NCI-H2196 treated with DMSO at 0.1 percent for 48 hours (cell line): ENCODE measurements at regions not wholly inside any gene's neighbourhood (a gene's known extent, or its start where the extent isn't known, plus 50 kb on each side); places are given as distances from the start of the nearest gene placed in this dataset.

Experiments used
- DNase-seq: peaks from one replicate; lab custom pipeline; 2025; ENCODE audit not compliant: unreplicated experiment; lab: John Stamatoyannopoulos, UW

- no peak for DNase-seq
Observed at GRCh38 chr3:148206446-148206845, 491.3 kb upstream of the AGTR1 start.

DNA sequence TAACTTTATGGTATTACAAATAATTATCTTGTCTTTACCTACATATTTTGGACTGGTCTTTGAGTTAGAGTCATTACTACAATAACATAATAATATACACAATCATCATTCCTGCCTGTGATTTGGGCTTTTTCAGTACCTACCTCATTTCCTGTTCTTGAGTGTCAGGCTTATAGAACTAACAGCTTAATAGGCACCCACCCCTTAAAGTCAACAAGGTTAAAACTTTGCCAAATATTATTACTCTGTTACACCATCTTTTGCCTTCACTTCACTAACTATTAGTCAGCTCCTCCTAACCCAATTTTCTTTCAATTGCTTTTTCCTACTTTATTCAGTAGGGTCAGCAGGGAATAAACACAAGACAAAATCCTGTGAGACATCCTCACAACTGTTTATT is 488.7 kb upstream of the AGTR1 start:
- no peak for DNase-seq

- DNase-seq: no peak
Observed at GRCh38 chr3:148211725-148212124, 486.0 kb upstream of the AGTR1 start.

GRCh38 chr3:148214705-148215104 is 483.0 kb upstream of the AGTR1 start:
- no peak for DNase-seq

GRCh38 chr3:148217317-148217716 is 480.4 kb upstream of the AGTR1 start:
- no peak for DNase-seq

- no peak for DNase-seq
Observed at GRCh38 chr3:148218222-148218621, 479.5 kb upstream of the AGTR1 start.

- DNase-seq: no peak
Observed at GRCh38 chr3:148219999-148220398, 477.7 kb upstream of the AGTR1 start.

DNA sequence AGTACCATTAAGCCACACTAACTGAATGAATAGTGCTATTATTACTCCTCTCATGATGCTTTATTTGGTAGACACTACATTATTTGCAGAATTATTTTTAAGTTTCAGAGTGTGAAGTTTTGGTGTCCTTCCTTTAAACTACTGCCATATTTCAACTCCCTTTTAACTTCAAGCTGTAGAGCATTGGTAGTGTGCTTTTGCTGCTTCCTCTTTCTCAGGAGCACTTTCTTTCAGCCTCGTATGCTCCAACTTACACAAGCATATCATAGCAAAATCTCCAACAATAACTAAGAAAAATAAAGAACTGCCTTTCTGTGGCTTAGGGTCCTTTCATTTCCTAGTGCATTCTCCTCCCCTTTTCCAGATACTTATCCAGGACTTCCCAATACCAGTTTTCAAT is 476.4 kb upstream of the AGTR1 start:
- no peak for DNase-seq

GRCh38 chr3:148223266-148223665 is 474.4 kb upstream of the AGTR1 start:
- DNase-seq: no peak

GRCh38 chr3:148226246-148226645 is 471.5 kb upstream of the AGTR1 start:
- no peak for DNase-seq

DNA sequence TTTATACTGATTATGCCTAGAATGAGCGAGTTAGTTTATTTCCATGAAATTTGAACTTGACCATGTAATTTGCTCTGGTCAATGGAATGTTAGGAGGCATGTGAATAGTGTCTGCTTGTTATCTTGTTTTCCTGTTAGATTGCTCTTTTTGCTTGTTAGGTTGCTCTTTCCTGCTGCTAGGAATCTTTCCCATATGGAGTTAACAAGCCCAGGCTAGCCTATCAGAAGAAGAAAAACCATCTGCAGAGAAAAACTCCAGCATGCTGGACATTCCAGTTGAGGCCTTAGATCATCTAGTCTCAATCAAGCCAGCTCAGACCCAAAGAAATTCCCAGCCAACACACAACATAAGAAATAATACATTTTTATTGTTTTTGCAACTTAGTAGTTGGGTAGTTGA is 470.2 kb upstream of the AGTR1 start:
- no peak for DNase-seq

DNA sequence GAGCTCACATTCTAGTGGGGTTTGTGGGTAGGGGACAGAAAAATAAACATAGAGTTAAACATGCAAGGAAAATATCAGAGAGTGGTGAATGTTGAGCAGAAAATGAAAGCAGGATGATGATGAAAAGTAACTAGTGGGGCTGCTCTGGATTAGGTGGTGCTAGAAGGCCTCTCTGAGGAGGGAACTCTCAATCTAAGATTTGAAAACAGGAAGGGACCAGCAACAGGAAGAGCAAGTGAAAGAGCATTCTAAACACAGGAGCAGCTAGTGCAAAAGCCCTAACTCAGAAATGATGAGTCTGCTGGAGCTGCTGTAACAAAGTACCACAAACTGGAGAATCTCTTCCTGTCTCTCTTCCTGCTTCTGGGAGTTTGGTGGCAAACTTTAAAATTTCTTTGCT is 468.6 kb upstream of the AGTR1 start:
- DNase-seq: no peak

DNA sequence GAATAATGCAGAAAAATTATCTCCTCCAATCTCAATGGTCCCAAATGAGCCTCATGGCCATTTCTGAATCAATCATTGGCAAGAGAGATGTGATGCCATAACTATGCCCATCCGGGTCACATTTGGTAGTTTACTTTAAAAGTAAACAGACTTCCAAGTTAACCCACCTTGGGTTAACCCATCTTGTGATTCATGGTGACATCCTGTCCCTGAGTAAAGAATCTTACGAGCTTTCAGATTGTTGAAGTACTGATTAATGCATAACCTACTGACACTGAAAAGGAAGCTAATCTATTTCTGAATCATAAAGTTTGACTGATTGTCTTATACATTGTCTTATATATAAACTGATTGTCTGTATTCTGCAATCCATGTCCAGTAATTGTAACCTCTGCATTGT is 467.2 kb upstream of the AGTR1 start:
- DNase-seq: no peak

DNA sequence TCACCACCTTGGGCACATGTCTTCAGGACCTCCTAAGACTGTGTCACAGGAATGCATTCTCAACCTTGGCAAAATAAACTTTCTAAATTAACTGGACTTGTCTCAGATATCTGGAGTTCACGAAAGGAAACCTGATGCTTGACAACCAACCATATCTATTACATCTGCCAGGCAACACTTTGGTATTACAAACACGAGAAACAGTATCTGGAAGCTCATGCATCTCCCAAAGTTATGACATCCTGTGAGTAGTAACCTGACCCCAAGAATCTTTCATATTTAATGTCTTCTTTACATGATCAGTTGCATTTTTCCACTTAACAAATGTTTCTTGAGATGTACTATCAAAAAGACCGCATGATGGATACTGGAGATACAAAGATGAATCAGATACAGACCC is 465.3 kb upstream of the AGTR1 start:
- no peak for DNase-seq

- no peak for DNase-seq
Observed at GRCh38 chr3:148233403-148233802, 464.3 kb upstream of the AGTR1 start.

DNA sequence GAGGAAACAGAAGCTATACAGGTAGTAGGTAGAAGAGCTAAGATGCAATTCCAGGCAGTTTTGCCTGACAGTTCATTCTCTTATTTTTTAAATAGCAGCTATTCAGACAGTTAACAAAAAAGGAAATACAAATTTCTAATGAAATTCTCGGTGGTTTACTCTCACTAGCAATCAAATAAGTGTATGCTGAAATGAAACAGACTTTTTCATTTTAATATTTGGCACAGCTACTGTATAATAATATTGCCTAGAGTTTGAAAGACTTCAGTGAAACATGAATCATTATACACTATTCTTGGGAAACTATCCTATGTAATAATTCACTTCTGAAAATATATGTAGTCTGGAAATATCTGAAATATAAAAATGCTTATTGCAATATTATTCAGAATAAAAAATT is 463.2 kb upstream of the AGTR1 start:
- no peak for DNase-seq

GRCh38 chr3:148235566-148235965 is 462.1 kb upstream of the AGTR1 start:
- DNase-seq: no peak

DNA sequence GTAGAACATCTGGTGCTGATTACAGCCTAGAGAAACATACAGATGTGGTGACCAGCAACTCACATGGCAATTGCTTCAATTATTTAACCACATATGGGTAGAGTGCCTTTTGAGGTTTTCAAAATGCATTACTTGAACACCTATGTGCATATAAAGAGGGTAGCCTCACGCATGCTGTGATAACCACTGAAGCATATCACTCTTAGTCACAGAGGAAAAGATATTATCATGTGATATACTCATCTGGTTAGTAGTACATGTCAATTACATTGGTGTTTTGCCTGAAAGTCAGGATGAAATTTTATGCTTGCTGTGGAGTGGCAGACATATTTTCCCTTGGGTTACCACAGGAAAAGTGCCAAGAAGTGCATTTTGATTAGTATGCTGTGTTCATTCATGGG is 459.3 kb upstream of the AGTR1 start:
- DNase-seq: no peak

- DNase-seq: no peak
Observed at GRCh38 chr3:148240351-148240750, 457.4 kb upstream of the AGTR1 start.

GRCh38 chr3:148243609-148244008 is 454.1 kb upstream of the AGTR1 start:
- no peak for DNase-seq

DNA sequence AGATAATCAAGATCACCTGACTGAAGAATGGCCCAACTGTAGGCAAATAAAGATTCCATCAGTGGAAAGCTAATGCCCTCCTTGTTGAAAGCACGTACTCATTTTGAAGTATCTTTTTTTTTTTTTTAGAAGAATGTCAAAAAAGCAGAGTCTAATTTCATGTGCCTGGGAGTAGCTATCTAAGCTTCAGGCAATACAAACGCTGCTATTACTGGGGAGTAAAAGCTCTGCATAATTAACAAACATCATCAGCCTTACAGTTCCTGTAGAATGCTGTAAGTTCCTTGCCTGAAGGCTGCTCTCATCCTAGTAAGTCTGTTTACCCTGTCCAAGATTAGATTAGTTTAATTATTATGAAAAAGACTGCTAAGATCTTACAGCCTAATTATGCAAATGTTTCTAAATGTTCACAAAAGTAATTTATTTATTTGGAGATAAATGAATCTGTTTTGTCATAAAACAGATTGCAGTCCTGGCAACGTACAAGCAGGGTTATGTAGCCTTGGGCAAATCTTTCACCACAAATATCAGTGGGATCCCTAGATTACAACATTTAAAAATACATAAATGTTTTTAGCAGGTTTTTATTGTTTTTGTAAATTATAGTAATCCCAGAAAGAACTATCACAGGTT is 451.3 kb upstream of the AGTR1 start:
- no peak for DNase-seq

- DNase-seq: no peak
Observed at GRCh38 chr3:148253713-148254112, 444.0 kb upstream of the AGTR1 start.

GRCh38 chr3:148254402-148254801 is 443.3 kb upstream of the AGTR1 start:
- DNase-seq: no peak
